H9 (cell line): ENCODE measurements at regions not wholly inside any gene's neighbourhood (a gene's known extent, or its start where the extent isn't known, plus 50 kb on each side); places are given as distances from the start of the nearest gene placed in this dataset.

Experiments
- DNase-seq: peaks from one replicate; pipeline ENCODE4 v3.0.0-alpha.2; 2017
- H2AFZ ChIP-seq: one replicate; pipeline ENCODE4 v1.6.1; 2013; ENCODE audit warnings: mild to moderate bottlenecking, low read length, control low read depth, moderate library complexity
- H2AK5ac ChIP-seq: 2 replicates; pipeline ENCODE4 v1.6.1; 2013; ENCODE audit warnings: low read length, control low read depth, mixed read lengths; ENCODE audit not compliant: insufficient read length
- H2BK120ac ChIP-seq: one replicate; pipeline ENCODE4 v1.6.1; 2013; ENCODE audit warnings: low read depth, mild to moderate bottlenecking, low read length, control low read depth, inconsistent platforms; ENCODE audit not compliant: poor library complexity, severe bottlenecking
- H2BK12ac ChIP-seq: 2 replicates; pipeline ENCODE4 v1.6.1; 2013; ENCODE audit warnings: low read length, control low read depth, mixed read lengths, low read depth; ENCODE audit not compliant: insufficient read length
- H2BK15ac ChIP-seq: 2 replicates; pipeline ENCODE4 v1.6.1; 2013; ENCODE audit warnings: low read depth, low read length, control low read depth
- H2BK20ac ChIP-seq: one replicate; pipeline ENCODE4 v1.6.1; 2013; ENCODE audit warnings: low read depth, mild to moderate bottlenecking, low read length, control low read depth, inconsistent platforms; ENCODE audit not compliant: poor library complexity, severe bottlenecking
- H2BK5ac ChIP-seq: 2 replicates; pipeline ENCODE4 v1.6.1; 2013; ENCODE audit warnings: low read length, control low read depth, mixed read lengths; ENCODE audit not compliant: insufficient read length
- H3K14ac ChIP-seq: 2 replicates; pipeline ENCODE4 v1.6.1; 2013; ENCODE audit warnings: low read length, control low read depth; ENCODE audit not compliant: insufficient read depth
- H3K18ac ChIP-seq: 2 replicates; pipeline ENCODE4 v1.6.1; 2013; ENCODE audit warnings: low read depth, mild to moderate bottlenecking, mixed read lengths, low read length, control low read depth; ENCODE audit not compliant: insufficient read length
- H3K23ac ChIP-seq: 2 replicates; pipeline ENCODE4 v1.6.1; 2013; ENCODE audit warnings: low read length, control low read depth, mixed read lengths, low read depth; ENCODE audit not compliant: insufficient read length
- H3K23me2 ChIP-seq: 2 replicates; pipeline ENCODE4 v1.6.1; 2013; ENCODE audit warnings: low read depth, mild to moderate bottlenecking, mixed read lengths, low read length, control low read depth; ENCODE audit not compliant: insufficient read length, poor library complexity, severe bottlenecking
- H3K27ac ChIP-seq: 2 replicates; pipeline ENCODE4 v1.5.1; 2013; ENCODE audit warnings: low read length, control low read depth, mixed read lengths, low read depth; ENCODE audit not compliant: insufficient read length
- H3K27me3 ChIP-seq: 2 replicates; pipeline ENCODE4 v1.6.1; 2013; ENCODE audit warnings: low read length, control low read depth, inconsistent platforms; ENCODE audit not compliant: insufficient read depth
- H3K4ac ChIP-seq: 2 replicates; pipeline ENCODE4 v1.6.1; 2013; ENCODE audit warnings: low read depth, mild to moderate bottlenecking, control low read depth, inconsistent platforms, low read length, moderate library complexity
- H3K4me1 ChIP-seq: 2 replicates; pipeline ENCODE4 v1.6.1; 2013; ENCODE audit warnings: low read length, control low read depth, inconsistent platforms; ENCODE audit not compliant: insufficient read depth
- H3K4me2 ChIP-seq: 2 replicates; pipeline ENCODE4 v1.6.1; 2013; ENCODE audit warnings: low read length, control low read depth, mixed read lengths; ENCODE audit not compliant: insufficient read length, insufficient read depth
- H3K56ac ChIP-seq: 2 replicates; pipeline ENCODE4 v1.6.1; 2013; ENCODE audit warnings: low read depth, mild to moderate bottlenecking, mixed read lengths, low read length, control low read depth; ENCODE audit not compliant: insufficient read length
- H3K79me1 ChIP-seq: 2 replicates; pipeline ENCODE4 v1.6.1; 2013; ENCODE audit warnings: low read depth, mild to moderate bottlenecking, moderate library complexity, low read length, control low read depth, inconsistent platforms; ENCODE audit not compliant: insufficient read depth, poor library complexity, severe bottlenecking
- H3K79me2 ChIP-seq: 2 replicates; pipeline ENCODE4 v1.6.1; 2013; ENCODE audit warnings: low read length, control low read depth, inconsistent platforms; ENCODE audit not compliant: insufficient read depth
- H3K9ac ChIP-seq: 2 replicates; pipeline ENCODE4 v1.6.1; 2013; ENCODE audit warnings: low read length, control low read depth, mixed read lengths; ENCODE audit not compliant: insufficient read length; ENCODE audit errors: extremely low read depth
- H3K9me3 ChIP-seq: one replicate; pipeline ENCODE4 v1.6.1; 2013; ENCODE audit warnings: low read depth, low read length, inconsistent platforms; ENCODE audit not compliant: control insufficient read depth
- H3T11ph ChIP-seq: one replicate; pipeline ENCODE4 v1.6.1; 2013; ENCODE audit warnings: mild to moderate bottlenecking, low read length, control low read depth, inconsistent platforms
- H4K20me1 ChIP-seq: one replicate; pipeline ENCODE4 v1.6.1; 2013; ENCODE audit not compliant: control insufficient read depth, insufficient read length, insufficient read depth
- H4K5ac ChIP-seq: 2 replicates; pipeline ENCODE4 v1.6.1; 2013; ENCODE audit warnings: low read depth, mild to moderate bottlenecking, mixed read lengths, low read length, control low read depth; ENCODE audit not compliant: insufficient read length
- H4K8ac ChIP-seq: replicated peaks from 2 replicates; pipeline ENCODE4 v1.6.1; 2013; ENCODE audit warnings: low read length, control low read depth, mixed read lengths, low read depth; ENCODE audit not compliant: insufficient read length
- H4K91ac ChIP-seq: 2 replicates; pipeline ENCODE4 v1.6.1; 2013; ENCODE audit warnings: low read depth, mild to moderate bottlenecking, moderate library complexity, mixed read lengths, low read length, control low read depth; ENCODE audit not compliant: insufficient read length
- H3K27ac Mint-ChIP-seq, 3 experiments: 2 replicates in 2 of 3; 3 replicates in 1 of 3; pipeline ENCODE4 v1.8.0; 2020 to 2021; ENCODE audit warnings: mixed read lengths in 3 of 3, mild to moderate bottlenecking in 1 of 3, moderate library complexity in 1 of 3
- H3K27me3 Mint-ChIP-seq: 2 replicates; pipeline ENCODE4 v1.8.0; 2021; ENCODE audit warnings: low read depth, mild to moderate bottlenecking, moderate library complexity, mixed read lengths
- H3K36me3 Mint-ChIP-seq, 3 experiments: 2 replicates in 2 of 3; 3 replicates in 1 of 3; pipeline ENCODE4 v1.8.0; 2020 to 2021; ENCODE audit warnings: low read depth in 3 of 3, mixed read lengths in 3 of 3; ENCODE audit not compliant: insufficient read depth in 1 of 3
- H3K4me1 Mint-ChIP-seq, 2 experiments: 2 replicates each; pipeline ENCODE4 v1.8.0; 2020; ENCODE audit warnings: mixed read lengths in 2 of 2
- H3K4me3 Mint-ChIP-seq, 2 experiments: 2 replicates in 1 of 2; 3 replicates in 1 of 2; pipeline ENCODE4 v1.8.0; 2020 to 2021; ENCODE audit warnings: mild to moderate bottlenecking in 2 of 2, mixed read lengths in 2 of 2, moderate library complexity in 1 of 2
- H3K9me3 Mint-ChIP-seq, 2 experiments: 2 replicates in 1 of 2; 3 replicates in 1 of 2; pipeline ENCODE4 v1.8.0; 2020; ENCODE audit warnings: mild to moderate bottlenecking in 2 of 2, mixed read lengths in 2 of 2, moderate library complexity in 1 of 2
- WGBS: extraction: QIAGEN DNeasy Blood & Tissue Kit; methylation state at CpG from one replicate; pipeline ENCODE4 v1.1.7; 2013; ENCODE audit warnings: missing lambda C conversion rate, low lambda C conversion rate, mixed read lengths; ENCODE audit not compliant: insufficient read length; ENCODE audit errors: extremely low coverage; 5-methylcytosine and 5-hydroxymethylcytosine counted together
- TF ChIP-seq, protein P1 (sequence below): fragments of 200-600 bp; sonication (generic); conservative IDR thresholded peaks from 3 replicates; pipeline ENCODE4 v1.8.0; 2021; ENCODE audit warnings: antibody characterized with exemption, mild to moderate bottlenecking

DNA sequence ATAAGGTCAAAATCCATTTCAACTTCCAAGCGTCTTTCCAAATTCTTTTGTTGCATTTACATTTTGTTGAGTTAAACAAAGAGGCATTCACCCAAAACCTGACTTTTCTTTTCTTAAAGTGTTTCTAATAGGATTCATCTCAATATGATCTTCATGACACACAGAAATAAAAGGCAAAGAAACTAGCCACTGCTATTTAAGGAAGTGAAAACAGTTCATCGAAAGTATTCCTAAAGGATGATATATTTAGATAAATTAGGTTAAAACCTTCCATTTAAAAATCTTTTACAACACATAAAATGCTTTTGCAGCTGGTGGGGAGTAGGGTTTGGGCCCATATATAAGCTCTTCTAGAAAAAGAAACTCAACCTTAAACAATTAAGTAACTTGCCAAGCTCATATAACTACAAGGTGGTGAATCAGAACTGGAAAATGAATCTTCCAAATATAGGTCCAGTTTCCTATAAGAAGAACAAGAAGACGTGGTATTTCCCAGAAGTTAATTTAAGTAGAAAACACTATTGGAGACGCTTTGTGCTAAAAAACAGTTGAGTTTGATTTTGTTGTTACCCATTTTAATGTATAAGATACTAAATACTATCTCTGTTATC is 336.0 kb upstream of the HNRNPA3 start:
- H2AFZ ChIP-seq, result no peak overlapping the region
- no peak overlapping the region for H3K4ac ChIP-seq
- TF ChIP-seq, protein P1, sequence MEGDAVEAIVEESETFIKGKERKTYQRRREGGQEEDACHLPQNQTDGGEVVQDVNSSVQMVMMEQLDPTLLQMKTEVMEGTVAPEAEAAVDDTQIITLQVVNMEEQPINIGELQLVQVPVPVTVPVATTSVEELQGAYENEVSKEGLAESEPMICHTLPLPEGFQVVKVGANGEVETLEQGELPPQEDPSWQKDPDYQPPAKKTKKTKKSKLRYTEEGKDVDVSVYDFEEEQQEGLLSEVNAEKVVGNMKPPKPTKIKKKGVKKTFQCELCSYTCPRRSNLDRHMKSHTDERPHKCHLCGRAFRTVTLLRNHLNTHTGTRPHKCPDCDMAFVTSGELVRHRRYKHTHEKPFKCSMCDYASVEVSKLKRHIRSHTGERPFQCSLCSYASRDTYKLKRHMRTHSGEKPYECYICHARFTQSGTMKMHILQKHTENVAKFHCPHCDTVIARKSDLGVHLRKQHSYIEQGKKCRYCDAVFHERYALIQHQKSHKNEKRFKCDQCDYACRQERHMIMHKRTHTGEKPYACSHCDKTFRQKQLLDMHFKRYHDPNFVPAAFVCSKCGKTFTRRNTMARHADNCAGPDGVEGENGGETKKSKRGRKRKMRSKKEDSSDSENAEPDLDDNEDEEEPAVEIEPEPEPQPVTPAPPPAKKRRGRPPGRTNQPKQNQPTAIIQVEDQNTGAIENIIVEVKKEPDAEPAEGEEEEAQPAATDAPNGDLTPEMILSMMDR, result no peak
- H4K91ac ChIP-seq, result no peak overlapping the region
- no peak for DNase-seq
- no peak overlapping the region for H3K18ac ChIP-seq
- H3K14ac ChIP-seq, result no peak overlapping the region
- H3K4me1 ChIP-seq, result no peaks in the 10 kb centered on the region
- Mint-ChIP-seq H3K4me3 (no peak overlapping the region), H3K9me3 (peaks cover 14 to 19% of the 10 kb centered on the region in 2 experiments), H3K4me1 (peaks cover 16 to 27% of the 10 kb centered on the region in 2 experiments), H3K36me3 (peaks cover 5 to 20% (median 16%) of the 10 kb centered on the region in 3 experiments), H3K27me3 (no peaks in the 10 kb centered on the region), H3K27ac (no peak overlapping the region)
- H3K27me3 ChIP-seq, result no peaks in the 10 kb centered on the region
- H3K56ac ChIP-seq, result no peak overlapping the region
- no peak overlapping the region for H2BK12ac ChIP-seq
- H2BK20ac ChIP-seq, result no peak overlapping the region
- WGBS, result no CpG with 5 or more reads among the region's 4 CpGs
- H3K79me2 ChIP-seq, result no peaks in the 10 kb centered on the region
- no peak overlapping the region for H2BK15ac ChIP-seq
- H2BK5ac ChIP-seq, result no peak overlapping the region
- H3K9ac ChIP-seq, result no peak overlapping the region
- H3K79me1 ChIP-seq, result no peaks in the 10 kb centered on the region
- H2BK120ac ChIP-seq, result no peak overlapping the region
- no peak overlapping the region for H3K4me2 ChIP-seq
- no peaks in the 10 kb centered on the region for H3K9me3 ChIP-seq
- no peak overlapping the region for H4K5ac ChIP-seq
- no peak overlapping the region for H4K8ac ChIP-seq
- no peak overlapping the region for H3T11ph ChIP-seq
- no peak overlapping the region for H2AK5ac ChIP-seq
- H3K23ac ChIP-seq, result no peak overlapping the region
- H4K20me1 ChIP-seq, result no peaks in the 10 kb centered on the region
- no peak overlapping the region for H3K27ac ChIP-seq
- H3K23me2 ChIP-seq, result no peaks in the 10 kb centered on the region
